H1 (cell line): ENCODE measurements at regions not wholly inside any gene's neighbourhood (a gene's known extent, or its start where the extent isn't known, plus 50 kb on each side); places are given as distances from the start of the nearest gene placed in this dataset.
A peak's percentile ranks its signal among the peaks of the same experiment; 100 is the strongest.

Experiments used
- CTCF ChIA-PET: fragments of 300-600 bp; sonication (Branson Sonifier 250); formaldehyde crosslinking; loops from one replicate; lab custom pipeline; 2021; ENCODE audit not compliant: partially characterized antibody; lab: Charles Lee
- POLR2A ChIA-PET: fragments of 300-600 bp; sonication (Branson Sonifier 250); formaldehyde crosslinking; loops from one replicate; lab custom pipeline; 2021; ENCODE audit warnings: inconsistent platforms; ENCODE audit not compliant: partially characterized antibody; lab: Charles Lee
- DNase-seq, 2 experiments: peaks; one replicate each; pipeline versions ENCODE4 v3.0.0 to v3.0.0-alpha.2; 2010 to 2022; ENCODE audit warnings: low spot score in 2 of 2, low read depth in 1 of 2, mixed read lengths in 1 of 2
- FAIRE-seq: peaks from 2 replicates; lab custom pipeline; 2011; peaks lifted over from hg19 to GRCh38; lab: Jason Lieb, UNC
- H2AFZ ChIP-seq: 2 replicates; pipeline ENCODE4 v1.8.1; 2012; ENCODE audit warnings: low read length, inconsistent platforms
- H2AK5ac ChIP-seq: 2 replicates; pipeline ENCODE4 v1.6.1; 2013; ENCODE audit warnings: low read depth, low read length
- H2BK120ac ChIP-seq: replicated peaks from 2 replicates; pipeline ENCODE3; 2013; ENCODE audit warnings: low read depth, low read length, inconsistent platforms
- H2BK12ac ChIP-seq: 2 replicates; pipeline ENCODE4 v1.6.1; 2013; ENCODE audit warnings: low read depth, low read length
- H2BK15ac ChIP-seq: 2 replicates; pipeline ENCODE4 v1.6.1; 2013; ENCODE audit warnings: low read length
- H2BK20ac ChIP-seq: 2 replicates; pipeline ENCODE4 v1.6.1; 2013; ENCODE audit warnings: low read length
- H2BK5ac ChIP-seq: 2 replicates; pipeline ENCODE4 v1.6.1; 2013; ENCODE audit warnings: low read depth, low read length
- H3K14ac ChIP-seq: 2 replicates; pipeline ENCODE4 v1.6.1; 2013; ENCODE audit warnings: inconsistent platforms; ENCODE audit not compliant: insufficient read length
- H3K18ac ChIP-seq: 2 replicates; pipeline ENCODE4 v1.6.1; 2013; ENCODE audit warnings: low read length; ENCODE audit errors: extremely low read depth
- H3K23ac ChIP-seq: 2 replicates; pipeline ENCODE4 v1.6.1; 2013; ENCODE audit warnings: inconsistent platforms; ENCODE audit not compliant: insufficient read length
- H3K23me2 ChIP-seq: 2 replicates; pipeline ENCODE4 v1.6.1; 2013; ENCODE audit warnings: low read depth, low read length
- H3K27ac ChIP-seq: 2 replicates; pipeline ENCODE4 v1.6.1; 2011; ENCODE audit warnings: low read depth, low read length, inconsistent platforms
- H3K27me3 ChIP-seq, 4 experiments: replicated peaks in 1 of 4; 1 replicate in 1 of 4; 2 replicates in 3 of 4; pipeline versions ENCODE4 v1.6.1 to v1.8.1; 2011 to 2013; ENCODE audit warnings: low read length in 3 of 4, mild to moderate bottlenecking in 3 of 4, inconsistent platforms in 2 of 4, mixed read lengths in 2 of 4, moderate library complexity in 1 of 4; ENCODE audit not compliant: control insufficient read depth in 3 of 4, insufficient read depth in 3 of 4; ENCODE audit errors: extremely low read depth in 1 of 4
- H3K36me3 ChIP-seq, 4 experiments: 2 replicates each; pipeline versions ENCODE4 v1.6.1 to v1.8.1; 2011 to 2013; ENCODE audit warnings: mild to moderate bottlenecking in 4 of 4, low read length in 3 of 4, moderate library complexity in 2 of 4, control low read depth in 1 of 4, inconsistent platforms in 1 of 4; ENCODE audit not compliant: insufficient read depth in 4 of 4, control insufficient read depth in 2 of 4
- H3K4ac ChIP-seq: replicated peaks from 2 replicates; pipeline ENCODE3; 2013; ENCODE audit warnings: low read length, low read depth, mixed read lengths, inconsistent platforms; ENCODE audit not compliant: insufficient read length
- H3K4me1 ChIP-seq, 4 experiments: replicated peaks in 1 of 4; 1 replicate in 1 of 4; 2 replicates in 3 of 4; pipeline versions ENCODE4 v1.6.1 to v1.8.1; 2011 to 2013; ENCODE audit warnings: low read length in 3 of 4, inconsistent platforms in 2 of 4, mixed read lengths in 1 of 4; ENCODE audit not compliant: insufficient read depth in 4 of 4, control insufficient read depth in 3 of 4
- H3K4me2 ChIP-seq, 2 experiments: 2 replicates each; pipeline versions ENCODE4 v1.6.1 to v1.8.1; 2011 to 2013; ENCODE audit warnings: low read depth in 2 of 2, low read length in 2 of 2, control low read depth in 1 of 2, inconsistent platforms in 1 of 2, mild to moderate bottlenecking in 1 of 2; ENCODE audit not compliant: insufficient read depth in 1 of 2
- H3K4me3 ChIP-seq, 4 experiments: fragments of 200-600, 300-600 bp in 1 of 4; sonication (generic), shearing (Covaris generic), sonication (Bioruptor Twin) in 1 of 4; 2 replicates each; pipeline versions ENCODE4 v1.5.1 to v1.8.1; 2011 to 2016; ENCODE audit warnings: low read length in 4 of 4, low read depth in 3 of 4, control low read depth in 2 of 4, inconsistent platforms in 2 of 4, mild to moderate bottlenecking in 2 of 4, mixed read lengths in 1 of 4, moderate library complexity in 1 of 4; ENCODE audit not compliant: insufficient read depth in 2 of 4; ENCODE audit errors: extremely low read depth in 1 of 4
- H3K56ac ChIP-seq: replicated peaks from 2 replicates; pipeline ENCODE3; 2013; ENCODE audit warnings: low read depth, mild to moderate bottlenecking, mixed read lengths, low read length, inconsistent platforms; ENCODE audit not compliant: insufficient read length
- H3K79me1 ChIP-seq: 2 replicates; pipeline ENCODE4 v1.6.1; 2013; ENCODE audit warnings: low read depth, low read length, control low read depth
- H3K79me2 ChIP-seq, 2 experiments: 2 replicates each; pipeline versions ENCODE4 v1.6.1 to v1.8.1; 2012 to 2013; ENCODE audit warnings: low read length in 2 of 2, mild to moderate bottlenecking in 2 of 2, inconsistent platforms in 1 of 2; ENCODE audit not compliant: insufficient read depth in 2 of 2, control insufficient read depth in 1 of 2
- H3K9ac ChIP-seq, 4 experiments: replicated peaks in 1 of 4; 1 replicate in 1 of 4; 2 replicates in 3 of 4; pipeline versions ENCODE4 v1.6.1 to v1.8.1; 2011 to 2013; ENCODE audit warnings: low read depth in 3 of 4, low read length in 3 of 4, control low read depth in 2 of 4, mild to moderate bottlenecking in 2 of 4, moderate library complexity in 2 of 4, inconsistent platforms in 1 of 4; ENCODE audit errors: extremely low read depth in 1 of 4
- H3K9me3 ChIP-seq, 2 experiments: 2 replicates each; pipeline versions ENCODE4 v1.6.1 to v1.8.1; 2012 to 2013; ENCODE audit warnings: mild to moderate bottlenecking in 2 of 2, moderate library complexity in 2 of 2, control low read depth in 1 of 2, inconsistent platforms in 1 of 2, low read depth in 1 of 2, low read length in 1 of 2, mixed read lengths in 1 of 2; ENCODE audit not compliant: insufficient read depth in 2 of 2
- H4K20me1 ChIP-seq, 2 experiments: replicated peaks in 1 of 2; 2 replicates each; pipeline versions ENCODE3 to v1.8.1; 2011 to 2013; ENCODE audit warnings: inconsistent platforms in 2 of 2, low read length in 2 of 2, mild to moderate bottlenecking in 1 of 2; ENCODE audit not compliant: insufficient read depth in 2 of 2, control insufficient read depth in 1 of 2
- H4K5ac ChIP-seq: 2 replicates; pipeline ENCODE4 v1.6.1; 2013; ENCODE audit warnings: low read length, low read depth, mixed read lengths, inconsistent platforms; ENCODE audit not compliant: insufficient read length
- H4K8ac ChIP-seq: 2 replicates; pipeline ENCODE4 v1.8.0; 2013; ENCODE audit warnings: mild to moderate bottlenecking, moderate library complexity, low read length, inconsistent platforms; ENCODE audit not compliant: insufficient read depth; ENCODE audit errors: extremely low read depth
- H4K91ac ChIP-seq: replicated peaks from 2 replicates; pipeline ENCODE3; 2013; ENCODE audit warnings: low read length, mixed read lengths, inconsistent platforms; ENCODE audit not compliant: insufficient read length
- BRCA1 ChIP-seq: IDR thresholded peaks from 2 replicates; pipeline ENCODE4 v1.6.1; 2012; ENCODE audit warnings: low read depth, low read length, improper control_type of control experiment
- CEBPB ChIP-seq: IDR thresholded peaks from 2 replicates; pipeline ENCODE4 v1.6.1; 2012; ENCODE audit warnings: low read depth, low read length
- EP300 ChIP-seq, 2 experiments: IDR thresholded peaks; 1 replicate in 1 of 2; 2 replicates in 1 of 2; pipeline ENCODE4 v1.6.1; 2011 to 2012; ENCODE audit warnings: low read depth in 2 of 2, low read length in 2 of 2, mild to moderate bottlenecking in 2 of 2, borderline replicate concordance in 1 of 2, inconsistent platforms in 1 of 2, moderate library complexity in 1 of 2
- GABPA ChIP-seq: IDR thresholded peaks from 2 replicates; pipeline ENCODE4 v1.6.1; 2011; ENCODE audit warnings: mild to moderate bottlenecking, low read length, moderate library complexity, borderline replicate concordance; ENCODE audit not compliant: insufficient read depth
- HDAC6 ChIP-seq: IDR thresholded peaks from one replicate; pipeline ENCODE4 v1.7.1; 2012; ENCODE audit warnings: low read depth, mild to moderate bottlenecking, inconsistent platforms, low read length, moderate library complexity
- NRF1 ChIP-seq: IDR thresholded peaks from 2 replicates; pipeline ENCODE4 v1.6.1; 2011; ENCODE audit warnings: mild to moderate bottlenecking, low read depth, low read length, improper control_type of control experiment
- SUZ12 ChIP-seq: fragments of 200-600 bp; sonication (generic); IDR thresholded peaks from 2 replicates; pipeline ENCODE4 v1.6.1; 2012; ENCODE audit warnings: mild to moderate bottlenecking, inconsistent platforms, low read length, moderate library complexity, mixed read lengths
- WGBS, 2 experiments: shearing (Covaris generic) in 1 of 2; methylation state at CpG; one replicate each; pipeline versions ENCODE4 v1.1.6 to v1.1.7; 2013 to 2015; ENCODE audit warnings: low lambda C conversion rate in 2 of 2, mixed read lengths in 2 of 2, inconsistent platforms in 1 of 2, low coverage in 1 of 2, missing lambda C conversion rate in 1 of 2; ENCODE audit not compliant: insufficient replicate concordance in 2 of 2, insufficient coverage in 1 of 2, insufficient read length in 1 of 2; ENCODE audit errors: extremely low coverage in 1 of 2, missing lambda C conversion rate in 1 of 2; 5-methylcytosine and 5-hydroxymethylcytosine counted together
- TF ChIP-seq, protein P1 (sequence below): IDR thresholded peaks from 2 replicates; pipeline ENCODE4 v1.6.1; 2011; ENCODE audit warnings: low read length, improper control_type of control experiment
- TF ChIP-seq, protein P2 (sequence below), 3 experiments: IDR thresholded peaks; 1 replicate in 2 of 3; 2 replicates in 1 of 3; pipeline versions ENCODE4 v1.5.1 to v1.6.1; 2011; ENCODE audit warnings: low read length in 3 of 3, mild to moderate bottlenecking in 3 of 3, inconsistent platforms in 2 of 3, low read depth in 1 of 3, moderate library complexity in 1 of 3; ENCODE audit not compliant: insufficient read depth in 1 of 3; ENCODE audit errors: control extremely low read depth in 1 of 3

DNA sequence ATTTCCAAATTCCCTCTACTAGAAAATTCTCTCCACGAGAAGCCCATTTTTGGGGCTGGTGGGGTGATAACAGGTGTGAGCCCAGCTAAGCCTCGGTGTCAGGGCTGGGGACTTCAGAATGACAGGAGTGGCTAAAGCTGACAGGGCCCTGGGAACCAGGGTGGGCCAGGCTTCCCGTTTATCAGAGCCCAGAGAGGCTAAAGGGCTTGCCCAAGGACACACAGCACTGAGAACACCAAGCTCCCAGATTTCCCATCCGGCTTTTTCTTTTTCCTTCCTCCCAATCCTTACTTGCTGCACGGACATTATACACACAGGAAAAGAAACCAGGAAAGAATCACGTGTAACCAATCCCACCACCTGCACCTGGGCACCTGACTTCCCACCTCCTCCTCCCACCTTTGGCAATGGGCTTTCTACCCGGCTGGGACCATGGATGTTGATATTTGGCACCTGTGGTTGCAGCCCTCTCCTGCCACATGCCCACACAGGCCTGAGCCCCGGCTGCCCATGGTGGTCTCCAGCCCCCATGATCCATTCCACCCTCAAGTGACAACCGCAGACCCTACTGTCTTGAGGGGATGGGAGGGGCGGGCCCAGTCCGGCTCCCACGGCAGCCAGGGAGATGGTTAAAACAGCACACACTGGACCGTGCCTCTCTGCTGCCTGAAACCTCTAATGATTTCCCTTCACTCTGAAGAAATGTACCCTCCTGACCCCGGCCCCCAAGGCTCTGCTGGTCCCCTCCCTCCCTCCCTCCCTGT lies 78.9 kb downstream of the ENGASE start:
- no peaks in the 10 kb centered on the region; a peak in 1 of 7 replicates for H3K27me3 ChIP-seq
- H3K18ac ChIP-seq: no peak overlapping the region
- no peak for FAIRE-seq
- H3K9ac ChIP-seq: no peak overlapping the region
- no peak overlapping the region for H2BK5ac ChIP-seq
- no peaks in the 10 kb centered on the region for H3K79me2 ChIP-seq
- no peak overlapping the region for H2BK120ac ChIP-seq
- no peak overlapping the region for H2BK20ac ChIP-seq
- H3K4ac ChIP-seq: no peak overlapping the region
- H3K27ac ChIP-seq: no peak overlapping the region
- WGBS, 2 experiments: 87% methylated on average over 10 of the region's 14 CpGs; no CpG with 5 or more reads in 1 of the 2 experiments
- no peak for DNase-seq
- no peaks in the 10 kb centered on the region for H4K20me1 ChIP-seq
- no peak overlapping the region for H3K4me2 ChIP-seq
- ChIA-PET CTCF (interaction anchor here (0.9 to 1.9 kb wide), 5 partner anchors 10 to 240 kb away, joined by 3 to 7 read pairs (median 5); no protein-coding TSS in a partner anchor), POLR2A (no interaction called here)
- H3K23ac ChIP-seq: no peak overlapping the region
- H2AFZ ChIP-seq: no peak overlapping the region
- H4K5ac ChIP-seq: no peak overlapping the region
- no peak overlapping the region for H3K56ac ChIP-seq
- H3K9me3 ChIP-seq: no peaks in the 10 kb centered on the region
- no peak overlapping the region for H3K4me3 ChIP-seq
- H4K91ac ChIP-seq: peak overlapping the region; percentile 89
- H3K4me1 ChIP-seq: peaks cover 0 to 26% (median 12%) of the 10 kb centered on the region in 4 experiments; a peak in 4 of 7 replicates
- H3K79me1 ChIP-seq: no peaks in the 10 kb centered on the region
- no peak overlapping the region for H2AK5ac ChIP-seq
- H3K23me2 ChIP-seq: no peaks in the 10 kb centered on the region
- no peak overlapping the region for H2BK12ac ChIP-seq
- H3K14ac ChIP-seq: no peak overlapping the region
- H4K8ac ChIP-seq: no peak overlapping the region
- no peaks in the 10 kb centered on the region for H3K36me3 ChIP-seq
- no peak overlapping the region for H2BK15ac ChIP-seq
- TF ChIP-seq EP300 (IDR thresholded peaks at IDR 0.05; ENCODE audit: borderline replicate concordance in 1 of 2, low read depth in 2 of 2, low read length in 2 of 2): no peak
- TF ChIP-seq NRF1: no peak
- TF ChIP-seq GABPA: no peak
- TF ChIP-seq, protein P1, sequence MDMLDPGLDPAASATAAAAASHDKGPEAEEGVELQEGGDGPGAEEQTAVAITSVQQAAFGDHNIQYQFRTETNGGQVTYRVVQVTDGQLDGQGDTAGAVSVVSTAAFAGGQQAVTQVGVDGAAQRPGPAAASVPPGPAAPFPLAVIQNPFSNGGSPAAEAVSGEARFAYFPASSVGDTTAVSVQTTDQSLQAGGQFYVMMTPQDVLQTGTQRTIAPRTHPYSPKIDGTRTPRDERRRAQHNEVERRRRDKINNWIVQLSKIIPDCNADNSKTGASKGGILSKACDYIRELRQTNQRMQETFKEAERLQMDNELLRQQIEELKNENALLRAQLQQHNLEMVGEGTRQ: no peak
- TF ChIP-seq BRCA1: no peak
- TF ChIP-seq, protein P2, sequence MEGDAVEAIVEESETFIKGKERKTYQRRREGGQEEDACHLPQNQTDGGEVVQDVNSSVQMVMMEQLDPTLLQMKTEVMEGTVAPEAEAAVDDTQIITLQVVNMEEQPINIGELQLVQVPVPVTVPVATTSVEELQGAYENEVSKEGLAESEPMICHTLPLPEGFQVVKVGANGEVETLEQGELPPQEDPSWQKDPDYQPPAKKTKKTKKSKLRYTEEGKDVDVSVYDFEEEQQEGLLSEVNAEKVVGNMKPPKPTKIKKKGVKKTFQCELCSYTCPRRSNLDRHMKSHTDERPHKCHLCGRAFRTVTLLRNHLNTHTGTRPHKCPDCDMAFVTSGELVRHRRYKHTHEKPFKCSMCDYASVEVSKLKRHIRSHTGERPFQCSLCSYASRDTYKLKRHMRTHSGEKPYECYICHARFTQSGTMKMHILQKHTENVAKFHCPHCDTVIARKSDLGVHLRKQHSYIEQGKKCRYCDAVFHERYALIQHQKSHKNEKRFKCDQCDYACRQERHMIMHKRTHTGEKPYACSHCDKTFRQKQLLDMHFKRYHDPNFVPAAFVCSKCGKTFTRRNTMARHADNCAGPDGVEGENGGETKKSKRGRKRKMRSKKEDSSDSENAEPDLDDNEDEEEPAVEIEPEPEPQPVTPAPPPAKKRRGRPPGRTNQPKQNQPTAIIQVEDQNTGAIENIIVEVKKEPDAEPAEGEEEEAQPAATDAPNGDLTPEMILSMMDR (IDR thresholded peaks at IDR 0.05; ENCODE audit: control extremely low read depth in 1 of 3, insufficient read depth in 1 of 3, low read depth in 1 of 3, low read length in 3 of 3): no peak
- no peak for TF ChIP-seq HDAC6
- no peak for TF ChIP-seq CEBPB
- TF ChIP-seq SUZ12: no peak
